Endodermal cell (in vitro differentiated cells): ENCODE measurements at regions not wholly inside any gene's neighbourhood (a gene's known extent, or its start where the extent isn't known, plus 50 kb on each side); places are given as distances from the start of the nearest gene placed in this dataset.

Experiments
- DNase-seq: peaks from one replicate; pipeline ENCODE4 v3.0.0-alpha.2; 2017
- H3K27ac ChIP-seq: 2 replicates; pipeline ENCODE4 v1.5.1; 2013; ENCODE audit warnings: mild to moderate bottlenecking, low read depth, low read length, moderate library complexity
- H3K27me3 ChIP-seq: 2 replicates; pipeline ENCODE4 v1.6.1; 2013; ENCODE audit warnings: mild to moderate bottlenecking, low read length, moderate library complexity; ENCODE audit not compliant: insufficient read depth, control insufficient read depth, poor library complexity, severe bottlenecking
- H3K36me3 ChIP-seq: 2 replicates; pipeline ENCODE4 v1.7.0; 2013; ENCODE audit warnings: mild to moderate bottlenecking, low read length, moderate library complexity; ENCODE audit not compliant: control insufficient read depth, insufficient read depth
- H3K4me1 ChIP-seq: one replicate; pipeline ENCODE4 v1.7.0; 2013; ENCODE audit warnings: low read length; ENCODE audit not compliant: control insufficient read depth, insufficient read depth
- H3K4me3 ChIP-seq: 2 replicates; pipeline ENCODE4 v1.5.1; 2013; ENCODE audit warnings: mild to moderate bottlenecking, low read length, moderate library complexity
- H3K9ac ChIP-seq: 2 replicates; pipeline ENCODE4 v1.6.1; 2013; ENCODE audit warnings: mild to moderate bottlenecking, low read length, moderate library complexity; ENCODE audit not compliant: poor library complexity, severe bottlenecking; ENCODE audit errors: extremely low read depth
- H3K9me3 ChIP-seq: 2 replicates; pipeline ENCODE4 v1.6.1; 2013; ENCODE audit warnings: mild to moderate bottlenecking, low read length, moderate library complexity; ENCODE audit not compliant: control insufficient read depth
- H3K27ac Mint-ChIP-seq: 2 replicates; pipeline ENCODE4 v1.8.0; 2020; ENCODE audit warnings: mixed read lengths
- H3K27me3 Mint-ChIP-seq: 2 replicates; pipeline ENCODE4 v1.8.0; 2021; ENCODE audit warnings: mild to moderate bottlenecking, mixed read lengths; ENCODE audit not compliant: insufficient read depth
- H3K36me3 Mint-ChIP-seq: 2 replicates; pipeline ENCODE4 v1.8.0; 2020; ENCODE audit warnings: low read depth, mixed read lengths
- H3K4me1 Mint-ChIP-seq: 2 replicates; pipeline ENCODE4 v1.8.0; 2020; ENCODE audit warnings: mixed read lengths
- H3K4me3 Mint-ChIP-seq: 2 replicates; pipeline ENCODE4 v1.8.0; 2020; ENCODE audit warnings: mild to moderate bottlenecking, moderate library complexity, mixed read lengths
- H3K9me3 Mint-ChIP-seq: 2 replicates; pipeline ENCODE4 v1.8.0; 2020; ENCODE audit warnings: mild to moderate bottlenecking, mixed read lengths
- CTCF ChIP-seq: fragments of 200-600 bp; sonication (generic); conservative IDR thresholded peaks from 2 replicates; pipeline ENCODE4 v1.5.0; 2021; ENCODE audit warnings: antibody characterized with exemption, mild to moderate bottlenecking
- WGBS, 2 experiments: methylation state at CpG; one replicate each; pipeline versions ENCODE4 v1.1.5 to v1.1.7; 2013; ENCODE audit warnings: missing lambda C conversion rate in 2 of 2, mixed read lengths in 1 of 2; ENCODE audit not compliant: insufficient coverage in 1 of 2, insufficient read length in 1 of 2; 5-methylcytosine and 5-hydroxymethylcytosine counted together

- Histone ChIP-seq H3K27ac (no peak overlapping the region), H3K36me3 (no peaks in the 10 kb centered on the region), H3K4me3 (no peak overlapping the region), H3K27me3 (peaks cover 16% of the 10 kb centered on the region), H3K9me3 (no peaks in the 10 kb centered on the region), H3K9ac (no peak overlapping the region), H3K4me1 (peaks cover 8% of the 10 kb centered on the region)
- no peaks in the 10 kb centered on the region for H3K36me3 Mint-ChIP-seq
- no peak overlapping the region for H3K27ac Mint-ChIP-seq
- no peaks in the 10 kb centered on the region for H3K9me3 Mint-ChIP-seq
- peaks cover 12% of the 10 kb centered on the region for H3K27me3 Mint-ChIP-seq
- H3K4me1 Mint-ChIP-seq = peaks cover 19% of the 10 kb centered on the region
- peak; percentile 46 for TF ChIP-seq CTCF
- WGBS, 2 experiments = 53 to 83% methylated on average over 1 to 2 of the region's 2 CpGs
- no peak overlapping the region for H3K4me3 Mint-ChIP-seq
- peak; percentile 72 for DNase-seq
These were observed 188.4 kb downstream of the KCNS3 start for GRCh38 chr2:18066894-18067293.

GRCh38 chr2:18066066-18066465 lies 187.6 kb downstream of the KCNS3 start:
- 91 to 96% methylated on average over 4 to 5 of the region's 5 CpGs for WGBS, 2 experiments
- no peak for TF ChIP-seq CTCF
- Histone ChIP-seq H3K4me1 (peaks cover 8% of the 10 kb centered on the region), H3K4me3 (no peak overlapping the region), H3K27ac (no peak overlapping the region), H3K36me3 (no peaks in the 10 kb centered on the region), H3K9ac (no peak overlapping the region), H3K27me3 (peaks cover 20% of the 10 kb centered on the region), H3K9me3 (no peaks in the 10 kb centered on the region)
- peaks cover 14% of the 10 kb centered on the region for H3K27me3 Mint-ChIP-seq
- no peak overlapping the region for H3K27ac Mint-ChIP-seq
- peaks cover 19% of the 10 kb centered on the region for H3K4me1 Mint-ChIP-seq
- H3K4me3 Mint-ChIP-seq = no peak overlapping the region
- no peaks in the 10 kb centered on the region for H3K36me3 Mint-ChIP-seq
- DNase-seq = no peak
- no peaks in the 10 kb centered on the region for H3K9me3 Mint-ChIP-seq

GRCh38 chr2:18065249-18065648 lies 186.8 kb downstream of the KCNS3 start:
- H3K9me3 Mint-ChIP-seq = no peaks in the 10 kb centered on the region
- peaks cover 19% of the 10 kb centered on the region for H3K4me1 Mint-ChIP-seq
- no peaks in the 10 kb centered on the region for H3K36me3 Mint-ChIP-seq
- Histone ChIP-seq H3K27me3 (peaks cover 26% of the 10 kb centered on the region), H3K9me3 (no peaks in the 10 kb centered on the region), H3K27ac (no peak overlapping the region), H3K9ac (no peak overlapping the region), H3K36me3 (no peaks in the 10 kb centered on the region), H3K4me3 (no peak overlapping the region), H3K4me1 (peaks cover 8% of the 10 kb centered on the region)
- DNase-seq = no peak
- TF ChIP-seq CTCF = no peak
- no peak overlapping the region for H3K27ac Mint-ChIP-seq
- WGBS, 2 experiments = 93% methylated on average over 1 of the region's 1 CpG; no CpG with 5 or more reads in 1 of the 2 experiments
- peaks cover 14% of the 10 kb centered on the region for H3K27me3 Mint-ChIP-seq
- H3K4me3 Mint-ChIP-seq = no peak overlapping the region
